Colonic mucosa (tissue), 4 donors: ENCODE measurements at regions not wholly inside any gene's neighbourhood (a gene's known extent, or its start where the extent isn't known, plus 50 kb on each side); places are given as distances from the start of the nearest gene placed in this dataset.

Experiments used
- DNase-seq: peaks from one replicate; pipeline ENCODE4 v3.0.0-alpha.2; 2020
- H3K27ac ChIP-seq: fragments of 200-600 bp; one replicate; pipeline ENCODE4 v1.8.0; 2021
- H3K27me3 ChIP-seq: fragments of 200-600 bp; one replicate; pipeline ENCODE4 v1.8.0; 2021
- H3K36me3 ChIP-seq: fragments of 200-600 bp; one replicate; pipeline ENCODE4 v1.8.0; 2021
- H3K4me1 ChIP-seq: fragments of 200-600 bp; one replicate; pipeline ENCODE4 v1.8.0; 2021; ENCODE audit warnings: mild to moderate bottlenecking
- H3K4me3 ChIP-seq: fragments of 200-600 bp; one replicate; pipeline ENCODE4 v1.8.0; 2021
- H3K9ac ChIP-seq, 2 donors: one replicate each; pipeline ENCODE4 v1.7.0; 2013; ENCODE audit warnings: control low read depth in 2 of 2, low read depth in 2 of 2, low read length in 2 of 2
- H3K9me3 ChIP-seq: fragments of 200-600 bp; one replicate; pipeline ENCODE4 v1.8.0; 2021
- CTCF ChIP-seq: fragments of 200-600 bp; IDR thresholded peaks from one replicate; pipeline ENCODE4 v1.8.0; 2022; ENCODE audit warnings: antibody characterized with exemption, mild to moderate bottlenecking
- intact Hi-C: fragments of 100-400 bp; cut with DNase I; formaldehyde crosslinking; loops from one replicate; pipeline ENCODE4 v1.14.1; 2022
- donor health status: healthy.
- donor health status: DM: no; HTN: no; CAD: no.
- donor health status: DM: no; HTN: no; CAD: no.

- no peak for TF ChIP-seq CTCF
- Histone ChIP-seq H3K9me3 (no peaks in the 10 kb centered on the region), H3K4me3 (no peak overlapping the region), H3K9ac (no peak overlapping the region), H3K27ac (no peak overlapping the region), H3K4me1 (no peaks in the 10 kb centered on the region), H3K27me3 (peaks cover 4% of the 10 kb centered on the region), H3K36me3 (no peaks in the 10 kb centered on the region)
- intact Hi-C loops: no loop called here
- DNase-seq: no peak
Measured at GRCh38 chr17:34527908-34528470, 51.4 kb upstream of the TMEM132E start.

GRCh38 chr17:34527136-34527907 lies 52.1 kb upstream of the TMEM132E start:
- no peaks in the 10 kb centered on the region for H3K4me1 ChIP-seq
- H3K27me3 ChIP-seq: peaks cover 4% of the 10 kb centered on the region
- DNase-seq: no peak
- H3K9me3 ChIP-seq: no peaks in the 10 kb centered on the region
- no peak overlapping the region for H3K27ac ChIP-seq
- intact Hi-C loops: no loop called here
- H3K4me3 ChIP-seq: no peak overlapping the region
- TF ChIP-seq CTCF: no peak
- H3K9ac ChIP-seq: no peak overlapping the region
- no peaks in the 10 kb centered on the region for H3K36me3 ChIP-seq

DNA sequence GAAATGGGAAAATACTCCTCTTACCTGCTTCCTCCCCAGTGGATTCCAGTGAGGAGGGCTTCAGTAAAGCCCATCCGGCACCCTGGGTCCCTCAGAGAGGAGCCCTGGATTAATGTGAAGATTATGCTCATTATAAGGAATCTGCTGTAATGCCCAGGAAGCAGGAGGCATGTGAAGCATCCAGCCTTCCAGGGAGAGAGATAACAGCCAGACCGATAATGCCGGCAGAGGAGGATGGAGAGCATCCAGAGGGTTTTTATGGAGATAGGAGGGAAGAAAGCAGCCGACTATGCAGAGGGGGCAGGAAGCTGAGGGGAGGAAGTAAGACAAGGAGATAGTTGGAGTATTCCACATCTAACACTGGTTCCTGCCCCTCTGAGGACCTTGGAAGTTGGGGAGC lies 53.7 kb upstream of the TMEM132E start:
- Histone ChIP-seq H3K4me3 (no peak overlapping the region), H3K36me3 (no peaks in the 10 kb centered on the region), H3K9ac (no peak overlapping the region), H3K4me1 (no peaks in the 10 kb centered on the region), H3K9me3 (no peaks in the 10 kb centered on the region), H3K27ac (no peak overlapping the region), H3K27me3 (peaks cover 4% of the 10 kb centered on the region)
- no peak for TF ChIP-seq CTCF
- no peak for DNase-seq
- intact Hi-C loops: no loop called here

GRCh38 chr17:34521955-34522354 lies 57.4 kb upstream of the TMEM132E start:
- DNase-seq: no peak
- Histone ChIP-seq H3K4me1 (no peaks in the 10 kb centered on the region), H3K36me3 (no peaks in the 10 kb centered on the region), H3K27me3 (peaks cover 2% of the 10 kb centered on the region), H3K27ac (no peak overlapping the region), H3K9ac (no peak overlapping the region), H3K9me3 (no peaks in the 10 kb centered on the region), H3K4me3 (no peak overlapping the region)
- TF ChIP-seq CTCF: no peak
- intact Hi-C loops: no loop called here

DNA sequence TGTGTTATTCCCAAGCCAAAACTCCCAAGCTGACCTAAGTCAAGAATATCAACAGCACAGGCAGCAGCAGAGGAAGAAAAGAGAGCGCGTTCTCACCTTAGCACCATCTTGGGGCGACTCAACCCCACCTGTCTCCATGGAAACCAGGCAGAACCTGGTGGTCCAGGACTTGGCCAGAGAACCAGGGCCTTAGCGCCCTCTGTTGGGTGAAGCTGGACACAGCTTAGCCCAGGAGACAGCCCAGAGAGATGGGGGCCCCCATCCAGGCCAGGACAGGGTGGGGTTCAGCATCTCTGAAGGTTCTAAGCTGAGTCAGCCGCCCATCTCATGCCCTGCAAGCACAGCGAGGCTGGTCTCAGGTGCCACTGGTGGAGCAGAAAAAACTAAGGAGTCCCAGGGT lies 60.1 kb upstream of the TMEM132E start:
- no peak for TF ChIP-seq CTCF
- Histone ChIP-seq H3K27me3 (no peaks in the 10 kb centered on the region), H3K36me3 (no peaks in the 10 kb centered on the region), H3K9me3 (no peaks in the 10 kb centered on the region), H3K27ac (no peak overlapping the region), H3K9ac (no peak overlapping the region), H3K4me1 (no peaks in the 10 kb centered on the region), H3K4me3 (no peak overlapping the region)
- no peak for DNase-seq
- intact Hi-C loops: no loop called here
